Glutamatergic neuron (in vitro differentiated cells): ENCODE measurements at regions not wholly inside any gene's neighbourhood (a gene's known extent, or its start where the extent isn't known, plus 50 kb on each side); places are given as distances from the start of the nearest gene placed in this dataset.

Source experiments
- DNase-seq: peaks from one replicate; pipeline ENCODE4 v3.0.0; 2022
- H3K27ac Mint-ChIP-seq: one replicate; pipeline ENCODE4 v1.8.0; 2020; ENCODE audit warnings: mild to moderate bottlenecking, mixed read lengths, inconsistent platforms; ENCODE audit not compliant: unreplicated experiment
- H3K27me3 Mint-ChIP-seq: one replicate; pipeline ENCODE4 v1.8.0; 2020; ENCODE audit warnings: mild to moderate bottlenecking, moderate library complexity, mixed read lengths, inconsistent platforms; ENCODE audit not compliant: unreplicated experiment
- H3K36me3 Mint-ChIP-seq: one replicate; pipeline ENCODE4 v1.8.0; 2020; ENCODE audit warnings: mild to moderate bottlenecking, mixed read lengths, inconsistent platforms; ENCODE audit not compliant: unreplicated experiment
- H3K4me1 Mint-ChIP-seq: one replicate; pipeline ENCODE4 v1.8.0; 2020; ENCODE audit warnings: mild to moderate bottlenecking, low read depth, mixed read lengths, inconsistent platforms; ENCODE audit not compliant: unreplicated experiment
- H3K4me3 Mint-ChIP-seq: one replicate; pipeline ENCODE4 v1.8.0; 2020; ENCODE audit warnings: mild to moderate bottlenecking, mixed read lengths, inconsistent platforms; ENCODE audit not compliant: unreplicated experiment
- H3K9me3 Mint-ChIP-seq: one replicate; pipeline ENCODE4 v1.8.0; 2020; ENCODE audit warnings: mild to moderate bottlenecking, moderate library complexity, mixed read lengths, inconsistent platforms; ENCODE audit not compliant: unreplicated experiment
- CTCF ChIP-seq: fragments of 200-600 bp; sonication (generic); IDR thresholded peaks from one replicate; pipeline ENCODE4 v1.5.0; 2021; ENCODE audit not compliant: partially characterized antibody, unreplicated experiment

GRCh38 chr10:33559105-33559504 is 224.6 kb upstream of the NRP1 start:
- Mint-ChIP-seq H3K9me3 (peaks cover 2% of the 10 kb centered on the region), H3K27ac (no peak overlapping the region), H3K36me3 (no peaks in the 10 kb centered on the region), H3K27me3 (peaks cover 5% of the 10 kb centered on the region), H3K4me1 (peaks cover 6% of the 10 kb centered on the region), H3K4me3 (no peak overlapping the region)
- TF ChIP-seq CTCF: no peak
- DNase-seq: no peak

- Mint-ChIP-seq H3K9me3 (peaks cover 2% of the 10 kb centered on the region), H3K4me3 (no peak overlapping the region), H3K36me3 (no peaks in the 10 kb centered on the region), H3K27me3 (peaks cover 5% of the 10 kb centered on the region), H3K27ac (no peak overlapping the region), H3K4me1 (peaks cover 6% of the 10 kb centered on the region)
- no peak for TF ChIP-seq CTCF
- no peak for DNase-seq
Measured at GRCh38 chr10:33557313-33557712, 222.8 kb upstream of the NRP1 start.

GRCh38 chr10:33556620-33557019 is 222.2 kb upstream of the NRP1 start:
- peaks cover 5% of the 10 kb centered on the region for H3K27me3 Mint-ChIP-seq
- DNase-seq: peak; percentile 26
- H3K36me3 Mint-ChIP-seq: no peaks in the 10 kb centered on the region
- no peak overlapping the region for H3K4me3 Mint-ChIP-seq
- no peak for TF ChIP-seq CTCF
- H3K4me1 Mint-ChIP-seq: peaks cover 6% of the 10 kb centered on the region
- H3K27ac Mint-ChIP-seq: peak overlapping the region; percentile 29
- H3K9me3 Mint-ChIP-seq: peaks cover 2% of the 10 kb centered on the region

GRCh38 chr10:33556103-33556502 is 221.6 kb upstream of the NRP1 start:
- H3K27ac Mint-ChIP-seq: peak overlapping the region; percentile 29
- peaks cover 2% of the 10 kb centered on the region for H3K9me3 Mint-ChIP-seq
- TF ChIP-seq CTCF: no peak
- H3K4me3 Mint-ChIP-seq: no peak overlapping the region
- H3K36me3 Mint-ChIP-seq: no peaks in the 10 kb centered on the region
- no peak for DNase-seq
- peaks cover 6% of the 10 kb centered on the region for H3K4me1 Mint-ChIP-seq
- peaks cover 5% of the 10 kb centered on the region for H3K27me3 Mint-ChIP-seq

GRCh38 chr10:33553748-33554571 is 219.5 kb upstream of the NRP1 start:
- Mint-ChIP-seq H3K27ac (no peak overlapping the region), H3K36me3 (no peaks in the 10 kb centered on the region), H3K27me3 (peaks cover 5% of the 10 kb centered on the region), H3K4me3 (no peak overlapping the region), H3K9me3 (peaks cover 2% of the 10 kb centered on the region), H3K4me1 (peaks cover 6% of the 10 kb centered on the region)
- TF ChIP-seq CTCF: no peak
- no peak for DNase-seq
